ENCODE measurements at regions not wholly inside any gene's neighbourhood (a gene's known extent, or its start where the extent isn't known, plus 50 kb on each side); places are given as distances from the start of the nearest gene placed in this dataset.

DNA sequence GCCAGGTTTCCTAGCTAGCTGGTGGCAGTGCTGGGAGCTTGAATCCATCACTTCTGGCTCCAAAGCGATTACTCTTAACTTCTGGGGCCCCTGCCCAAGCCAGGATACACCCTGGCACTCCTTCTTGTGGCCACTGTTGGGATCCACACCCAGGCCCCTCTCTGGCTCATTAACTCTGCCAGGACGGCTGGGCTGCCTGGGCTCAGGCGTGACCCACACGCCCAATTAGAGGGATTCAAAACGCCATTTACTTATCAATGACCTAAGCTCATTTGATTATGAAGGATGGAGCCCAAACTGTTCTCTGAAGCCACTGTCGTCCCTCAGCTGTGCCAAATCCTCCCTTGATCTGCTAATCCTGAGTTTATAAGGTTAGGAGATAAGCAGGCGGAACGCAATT, 79.7 kb upstream of the BRD7 start:
- TF ChIP-seq, protein P1, sequence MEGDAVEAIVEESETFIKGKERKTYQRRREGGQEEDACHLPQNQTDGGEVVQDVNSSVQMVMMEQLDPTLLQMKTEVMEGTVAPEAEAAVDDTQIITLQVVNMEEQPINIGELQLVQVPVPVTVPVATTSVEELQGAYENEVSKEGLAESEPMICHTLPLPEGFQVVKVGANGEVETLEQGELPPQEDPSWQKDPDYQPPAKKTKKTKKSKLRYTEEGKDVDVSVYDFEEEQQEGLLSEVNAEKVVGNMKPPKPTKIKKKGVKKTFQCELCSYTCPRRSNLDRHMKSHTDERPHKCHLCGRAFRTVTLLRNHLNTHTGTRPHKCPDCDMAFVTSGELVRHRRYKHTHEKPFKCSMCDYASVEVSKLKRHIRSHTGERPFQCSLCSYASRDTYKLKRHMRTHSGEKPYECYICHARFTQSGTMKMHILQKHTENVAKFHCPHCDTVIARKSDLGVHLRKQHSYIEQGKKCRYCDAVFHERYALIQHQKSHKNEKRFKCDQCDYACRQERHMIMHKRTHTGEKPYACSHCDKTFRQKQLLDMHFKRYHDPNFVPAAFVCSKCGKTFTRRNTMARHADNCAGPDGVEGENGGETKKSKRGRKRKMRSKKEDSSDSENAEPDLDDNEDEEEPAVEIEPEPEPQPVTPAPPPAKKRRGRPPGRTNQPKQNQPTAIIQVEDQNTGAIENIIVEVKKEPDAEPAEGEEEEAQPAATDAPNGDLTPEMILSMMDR (IDR thresholded peaks at IDR 0.05; ENCODE audit: extremely low read depth in 1 of 2, insufficient read depth in 1 of 2, low read depth in 1 of 2, low read length in 2 of 2), result no peak
- TF ChIP-seq, protein P2, sequence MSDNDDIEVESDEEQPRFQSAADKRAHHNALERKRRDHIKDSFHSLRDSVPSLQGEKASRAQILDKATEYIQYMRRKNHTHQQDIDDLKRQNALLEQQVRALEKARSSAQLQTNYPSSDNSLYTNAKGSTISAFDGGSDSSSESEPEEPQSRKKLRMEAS (IDR thresholded peaks at IDR 0.05; ENCODE audit: insufficient read depth, insufficient read length), result no peak
- TF ChIP-seq POLR2A (IDR thresholded peaks at IDR 0.05; ENCODE audit: low read depth, low read length) (no peak), MYC (IDR thresholded peaks at IDR 0.05; ENCODE audit: low read depth, low read length) (no peak), POLR2AphosphoS5 (IDR thresholded peaks at IDR 0.05; ENCODE audit: insufficient read depth, low read depth, low read length) (no peak), GATA2 (IDR thresholded peaks at IDR 0.05; ENCODE audit: insufficient read depth, insufficient read length, low read depth, low read length) (no peak), EZH2 (IDR thresholded peaks at IDR 0.05; ENCODE audit: borderline replicate concordance, low read depth, low read length, severe bottlenecking) (no peak), FOS (IDR thresholded peaks at IDR 0.05; ENCODE audit: borderline replicate concordance, insufficient read depth, low read length) (no peak), JUN (IDR thresholded peaks at IDR 0.05; ENCODE audit: borderline replicate concordance, insufficient read depth, insufficient read length, low read depth) (no peak)
